Suppressor macrophage treated with lipopolysaccharide for 1 hour (primary cell): ENCODE measurements at regions not wholly inside any gene's neighbourhood (a gene's known extent, or its start where the extent isn't known, plus 50 kb on each side); places are given as distances from the start of the nearest gene placed in this dataset.
A peak's percentile ranks its signal among the peaks of the same experiment; 100 is the strongest.
"Not testable (repeated sequence)": the region's sequence is repeated elsewhere in the genome, so short reads cannot be mapped to it uniquely, and the experiment has no call there.

Experiments
- DNase-seq, 3 donors: peaks; one replicate each; pipeline ENCODE4 v3.0.0-alpha.2; 2020 to 2022

GRCh38 chr9:108271646-108272348, 584.0 kb downstream of the ACTL7B start:
- peak; percentile 45 to 70 (median 48) for DNase-seq

GRCh38 chr9:108271236-108271635, 584.5 kb downstream of the ACTL7B start:
- no peak for DNase-seq

GRCh38 chr9:108270561-108270960, 585.2 kb downstream of the ACTL7B start:
- no peak for DNase-seq

DNA sequence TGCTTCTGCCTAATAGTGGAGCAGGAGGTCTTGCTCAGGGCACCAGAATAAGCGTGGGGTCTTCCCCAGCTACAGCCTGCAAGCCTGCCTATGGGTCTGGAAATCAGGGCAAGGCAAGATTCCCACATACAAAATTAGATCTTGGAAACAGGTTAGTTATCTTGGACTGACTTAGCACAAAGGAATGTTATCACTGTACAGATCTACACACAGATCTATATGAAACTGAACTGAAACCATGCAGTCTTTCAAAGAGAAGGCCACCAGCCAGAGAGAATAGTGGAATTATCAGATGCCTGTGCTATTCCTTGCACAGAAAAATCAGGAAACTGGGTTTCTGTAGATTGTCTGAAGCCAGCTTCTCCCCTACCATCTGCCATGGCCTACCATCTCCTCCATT, 585.7 kb downstream of the ACTL7B start:
- no peak for DNase-seq

GRCh38 chr9:108269371-108269770, 586.4 kb downstream of the ACTL7B start:
- DNase-seq = peak; percentile 34 to 62 (median 57)

DNA sequence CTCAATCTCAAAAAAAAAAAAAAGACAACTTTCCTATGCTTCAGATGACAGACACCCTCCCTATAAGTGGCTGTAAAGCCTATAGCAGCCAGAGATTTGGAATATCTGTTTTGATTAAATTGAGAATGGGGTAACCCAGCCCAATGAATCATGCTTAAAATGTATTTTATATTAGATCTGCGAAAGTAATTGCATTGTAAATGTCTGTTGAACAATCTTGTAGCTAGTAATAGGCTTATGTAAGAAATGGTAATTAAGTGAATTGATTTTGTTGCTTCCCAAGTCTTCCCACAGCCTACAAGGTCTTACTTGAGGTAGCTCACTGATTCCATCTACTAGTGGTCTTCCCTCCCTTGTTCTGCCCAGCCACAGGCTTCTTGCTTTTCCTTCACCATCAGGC, 590.7 kb downstream of the ACTL7B start:
- DNase-seq = no peak

- DNase-seq = no peak
Measured at GRCh38 chr9:108264093-108264492, 591.7 kb downstream of the ACTL7B start.

DNA sequence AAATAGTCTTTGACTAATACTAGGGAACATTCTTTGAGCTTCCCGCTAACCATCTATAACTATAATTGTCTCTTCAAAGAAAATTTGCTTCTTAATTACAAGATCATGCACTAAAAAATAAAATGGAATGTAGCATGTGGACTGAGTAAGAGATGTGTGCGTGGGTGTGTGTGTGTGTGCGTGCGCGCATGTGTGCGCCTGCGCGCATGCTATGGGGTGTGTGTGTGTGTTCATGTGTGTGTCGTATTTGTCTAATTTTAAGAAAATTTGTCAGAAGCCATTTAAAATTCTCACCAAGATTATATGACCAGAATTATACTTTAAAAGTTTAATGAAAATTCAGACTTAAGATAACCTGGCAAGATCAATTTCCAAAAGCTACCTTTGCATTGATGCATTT, 593.0 kb downstream of the ACTL7B start:
- no peak for DNase-seq

DNA sequence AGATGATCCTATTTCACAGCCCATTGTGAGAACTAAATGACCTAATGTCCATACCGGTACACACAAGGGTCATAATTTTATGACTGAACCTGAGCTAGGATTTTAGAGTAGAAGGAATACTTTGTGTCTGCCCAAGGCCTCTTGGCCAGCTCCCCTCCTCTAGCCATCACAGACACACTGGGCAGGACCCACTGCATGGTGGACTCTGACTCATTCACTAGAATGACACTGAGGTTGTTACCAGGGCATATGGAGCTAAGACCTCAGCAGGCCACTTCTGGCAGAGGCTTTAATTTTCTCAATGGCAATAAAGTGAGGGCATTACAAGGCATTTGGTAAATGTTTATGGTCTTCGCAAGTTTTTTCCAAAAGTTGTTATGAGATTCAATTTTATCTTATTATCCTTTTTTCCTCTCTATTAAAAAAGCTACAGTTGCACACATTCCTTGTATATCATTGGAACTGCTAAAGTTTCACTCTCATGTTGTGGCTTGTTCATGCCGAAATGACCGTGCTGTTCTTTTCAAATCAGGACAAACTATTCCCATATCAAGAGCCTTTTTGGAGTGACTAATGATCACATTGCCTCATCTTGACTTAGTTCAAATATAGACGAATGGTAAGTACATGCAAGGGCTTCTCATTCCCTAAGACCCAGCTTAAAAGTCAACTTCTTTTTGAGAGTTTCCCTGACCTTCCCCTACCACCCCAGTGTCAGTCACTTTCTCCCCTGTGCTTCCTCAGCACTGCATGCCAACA, 595.7 kb downstream of the ACTL7B start:
- DNase-seq = peak in 1 of 3 donors; percentile 20

- no peak for DNase-seq
Measured at GRCh38 chr9:108258640-108259039, 597.1 kb downstream of the ACTL7B start.

DNA sequence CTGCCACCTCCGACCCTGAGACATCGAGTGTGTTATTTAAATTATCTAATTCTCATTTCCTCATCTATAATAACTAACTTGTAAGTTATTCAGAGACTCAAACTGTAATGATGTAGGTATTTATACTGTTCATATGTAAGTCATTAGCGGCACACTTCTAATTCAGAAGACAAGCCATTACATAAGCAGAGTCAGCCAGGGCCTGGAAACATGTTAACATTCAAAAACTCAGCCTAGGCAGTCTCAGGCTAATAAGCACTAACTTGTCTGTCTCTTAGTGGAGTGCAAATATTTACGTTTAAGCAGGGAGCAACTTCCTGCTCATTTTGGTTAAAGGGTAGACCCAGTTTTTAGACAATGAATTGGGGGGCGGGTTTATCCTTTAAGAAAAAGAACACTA, 598.4 kb downstream of the ACTL7B start:
- no peak for DNase-seq

- DNase-seq = no peak
Measured at GRCh38 chr9:108254236-108254635, 601.5 kb downstream of the ACTL7B start.

DNA sequence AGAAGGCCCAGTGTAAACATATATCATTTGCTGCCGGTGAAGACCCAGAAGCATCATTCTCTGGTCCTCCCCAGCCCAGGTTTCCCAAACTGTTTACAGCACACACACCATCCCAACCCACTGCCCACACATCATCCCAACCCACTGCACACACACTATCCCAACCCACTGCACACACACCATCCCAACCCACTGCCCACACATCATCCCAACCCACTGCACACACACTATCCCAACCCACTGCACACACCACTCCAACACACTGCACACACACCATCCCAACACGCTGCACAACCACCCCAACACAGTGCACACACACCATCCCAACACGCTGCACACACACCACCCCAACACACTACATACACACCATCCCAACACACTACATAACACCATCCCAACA, 608.4 kb downstream of the ACTL7B start:
- DNase-seq = not testable (repeated sequence)

DNA sequence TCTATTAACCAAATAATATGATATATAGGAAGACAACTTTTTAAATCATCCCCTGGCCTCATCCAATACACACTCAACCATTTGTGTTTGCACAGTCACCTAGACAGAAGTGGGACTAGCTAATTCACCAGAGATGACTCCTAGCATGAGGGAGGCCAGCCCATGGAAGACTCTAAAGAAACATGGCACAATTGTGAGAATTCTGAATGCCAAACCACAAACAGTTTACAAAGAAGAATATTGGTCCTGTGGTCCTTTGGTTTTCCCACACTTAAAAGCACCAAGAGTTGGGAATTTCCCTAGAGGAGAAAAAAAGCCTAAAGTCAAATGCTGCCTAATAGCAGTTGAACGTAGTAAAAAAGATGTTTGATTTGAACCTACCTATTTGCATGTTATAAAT, 609.9 kb downstream of the ACTL7B start:
- DNase-seq = no peak

DNA sequence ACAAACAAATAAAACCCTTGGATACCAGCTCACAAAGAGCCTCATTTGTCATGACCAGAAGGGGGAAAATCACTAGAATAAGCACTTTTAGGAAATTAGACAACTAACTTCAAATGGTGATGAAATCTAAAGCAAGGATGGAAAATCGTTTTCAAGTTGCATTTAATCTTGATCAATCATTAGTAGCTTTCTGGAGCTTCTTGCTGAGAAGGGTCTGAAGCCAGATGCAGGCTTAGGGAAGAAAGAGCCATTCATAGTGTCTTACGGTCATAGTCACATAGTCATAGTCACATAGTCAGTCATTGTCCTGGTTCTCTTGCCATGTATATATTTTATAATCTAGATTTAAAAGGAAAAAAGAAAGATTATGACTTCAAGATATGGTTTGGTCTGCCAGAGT, 610.5 kb downstream of the ACTL7B start:
- no peak for DNase-seq

GRCh38 chr9:108244686-108245085, 611.1 kb downstream of the ACTL7B start:
- no peak for DNase-seq

DNA sequence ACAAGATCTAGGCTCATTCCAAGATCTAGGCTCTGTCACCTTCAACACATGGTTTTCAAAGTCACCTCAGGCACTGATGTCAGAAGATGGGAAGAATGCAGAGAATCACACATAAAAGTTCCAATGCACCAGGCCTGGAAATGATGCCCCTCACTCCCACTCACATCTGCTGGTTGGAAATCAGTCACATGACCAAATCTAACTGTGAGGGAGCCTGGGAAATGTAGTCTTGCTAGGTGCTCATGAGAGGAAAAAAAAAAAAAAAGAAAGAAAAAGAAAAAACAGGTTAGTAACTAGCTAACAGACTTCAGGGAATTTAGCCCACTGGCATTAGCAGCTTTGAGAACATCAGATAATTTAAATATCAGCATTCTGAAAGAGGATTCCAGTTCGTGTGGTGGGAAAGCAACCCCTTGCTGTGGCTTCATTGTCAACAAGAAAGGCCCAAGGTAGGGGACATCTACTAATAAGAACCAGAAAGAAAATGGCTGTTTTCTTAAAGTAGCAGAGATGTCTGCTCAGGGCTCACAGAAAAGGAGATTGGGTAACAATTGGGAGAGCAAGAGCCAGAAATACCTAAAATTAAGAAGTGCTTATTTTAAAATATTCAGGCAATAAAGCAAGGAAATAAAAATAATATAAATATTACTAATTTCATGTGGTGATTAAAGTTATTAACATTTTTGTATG, 614.3 kb downstream of the ACTL7B start:
- DNase-seq = no peak

DNA sequence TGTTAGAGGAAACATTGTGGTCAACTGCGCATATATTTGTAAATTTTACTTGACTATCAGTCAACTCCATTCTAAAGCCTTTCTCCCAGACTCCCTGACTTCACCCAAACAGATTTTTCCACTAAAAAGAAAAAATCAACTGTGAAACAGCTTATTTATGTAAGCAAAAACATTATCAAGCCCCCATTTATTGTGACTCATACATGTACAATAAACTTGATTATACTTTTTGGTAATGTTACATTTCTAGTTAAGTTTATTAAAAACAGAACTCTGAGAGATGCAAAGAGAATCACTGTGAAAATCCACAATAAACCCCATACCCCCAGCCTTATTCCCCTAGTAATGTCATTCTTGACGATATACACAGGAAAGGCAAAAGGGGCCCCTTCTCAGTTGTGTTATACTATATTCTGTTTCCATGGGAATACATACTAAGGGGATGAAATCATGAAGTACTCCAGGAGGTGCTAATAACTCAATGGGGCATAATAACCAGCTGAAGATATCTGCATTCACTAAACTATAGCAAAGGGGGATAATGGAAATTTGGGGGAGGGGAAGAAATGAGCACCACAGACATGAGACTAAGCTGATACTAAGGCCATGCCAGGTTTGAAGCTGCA, 616.0 kb downstream of the ACTL7B start:
- no peak for DNase-seq

GRCh38 chr9:108235609-108236008, 620.2 kb downstream of the ACTL7B start:
- no peak for DNase-seq

- DNase-seq = no peak
Measured at GRCh38 chr9:108234811-108235210, 621.0 kb downstream of the ACTL7B start.

GRCh38 chr9:108225149-108225800, 630.5 kb downstream of the ACTL7B start:
- DNase-seq = no peak

DNA sequence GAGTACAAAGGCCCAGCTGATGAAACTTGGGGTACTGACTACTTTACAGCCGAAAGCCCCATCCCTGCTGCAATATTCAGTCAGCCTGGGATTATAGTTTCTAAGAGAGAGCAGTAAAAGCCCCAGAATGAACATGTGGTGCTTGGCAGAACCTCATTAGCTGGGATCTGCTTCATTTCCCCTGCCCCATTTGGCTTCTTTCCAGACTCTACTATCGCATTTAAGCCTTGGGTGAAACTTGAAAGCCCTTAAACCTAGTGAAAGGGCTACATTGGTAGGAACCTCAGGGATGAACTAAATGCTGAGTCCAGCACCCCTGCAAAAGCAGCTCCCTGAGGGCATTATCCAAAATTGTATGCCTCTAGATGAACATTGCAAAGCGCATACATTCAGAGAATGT, 631.1 kb downstream of the ACTL7B start:
- no peak for DNase-seq

- DNase-seq = no peak
Measured at GRCh38 chr9:108219664-108220063, 636.1 kb downstream of the ACTL7B start.
